ENCODE measurements at regions not wholly inside any gene's neighbourhood (a gene's known extent, or its start where the extent isn't known, plus 50 kb on each side); places are given as distances from the start of the nearest gene placed in this dataset.
"Not testable (repeated sequence)": the region's sequence is repeated elsewhere in the genome, so short reads cannot be mapped to it uniquely, and the experiment has no call there.

DNA sequence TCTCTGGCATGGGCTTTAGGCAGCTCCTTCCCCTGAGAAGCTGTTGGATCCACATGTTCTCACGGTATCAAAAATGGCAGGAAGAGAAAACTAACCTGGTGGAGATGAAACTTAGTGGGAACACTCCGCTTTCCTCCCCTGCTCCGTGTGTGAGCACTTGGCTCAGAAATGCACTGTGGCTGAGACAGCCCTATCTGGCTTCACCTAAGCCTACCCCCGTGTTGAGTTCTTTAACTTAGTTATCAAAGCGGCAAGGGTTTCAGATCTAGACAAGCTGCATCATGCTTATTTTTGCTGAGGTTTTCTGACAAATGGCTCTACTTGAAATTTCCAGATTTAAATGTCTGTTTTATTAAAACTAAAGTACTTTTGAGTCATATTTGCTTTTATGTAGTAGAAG, 221.6 kb upstream of the PLGLB2 start:
- H3K4me2 ChIP-seq (ENCODE audit: insufficient read depth, low read length); H3K27me3 ChIP-seq (ENCODE audit: control insufficient read depth in 2 of 2, insufficient read depth in 2 of 2, low read length in 2 of 2); H3K27ac ChIP-seq (ENCODE audit: insufficient read depth, low read depth, low read length); intact Hi-C loops (cut with micrococcal nuclease); BruUV-seq (replicated peaks); H4K20me1 ChIP-seq (replicated peaks; ENCODE audit: control insufficient read depth, extremely low read depth, insufficient read depth, low read length); H2AFZ ChIP-seq (ENCODE audit: low read depth, low read length); H3K79me2 ChIP-seq (ENCODE audit: control insufficient read depth, insufficient read depth, low read length); DNase-seq (ENCODE audit: low read depth, low spot score); CTCF ChIA-PET; H3K9ac ChIP-seq (replicated peaks; ENCODE audit: extremely low read depth, insufficient read depth, low read length); H3K4me1 ChIP-seq (ENCODE audit: control insufficient read depth, extremely low read depth, insufficient read depth, low read length); H3K36me3 ChIP-seq (ENCODE audit: control insufficient read depth in 2 of 2, extremely low read depth in 1 of 2, insufficient read depth in 2 of 2, low read length in 2 of 2); dilution Hi-C loops (cut with MboI; ENCODE audit: extremely low pct_ligation_motif_present, low sequenced_read_pairs); H3K9me3 ChIP-seq (replicated peaks; ENCODE audit: control insufficient read depth, insufficient read depth, low read length); H3K9me1 ChIP-seq (replicated peaks; ENCODE audit: control insufficient read depth, extremely low read depth, insufficient read depth, low read length); POLR2A ChIA-PET; H3K4me3 ChIP-seq (replicated peaks in 1 of 3; ENCODE audit: insufficient read depth in 1 of 3, low read depth in 1 of 3, low read length in 3 of 3): not testable (repeated sequence)
- peak; percentile 79 for FAIRE-seq

- H3K79me2 ChIP-seq (ENCODE audit: control insufficient read depth, insufficient read depth, low read length); H3K9me1 ChIP-seq (replicated peaks; ENCODE audit: control insufficient read depth, extremely low read depth, insufficient read depth, low read length); CTCF ChIA-PET: not testable (repeated sequence)
Measured at GRCh38 chr2:87531968-87532715, 215.7 kb upstream of the PLGLB2 start.

DNA sequence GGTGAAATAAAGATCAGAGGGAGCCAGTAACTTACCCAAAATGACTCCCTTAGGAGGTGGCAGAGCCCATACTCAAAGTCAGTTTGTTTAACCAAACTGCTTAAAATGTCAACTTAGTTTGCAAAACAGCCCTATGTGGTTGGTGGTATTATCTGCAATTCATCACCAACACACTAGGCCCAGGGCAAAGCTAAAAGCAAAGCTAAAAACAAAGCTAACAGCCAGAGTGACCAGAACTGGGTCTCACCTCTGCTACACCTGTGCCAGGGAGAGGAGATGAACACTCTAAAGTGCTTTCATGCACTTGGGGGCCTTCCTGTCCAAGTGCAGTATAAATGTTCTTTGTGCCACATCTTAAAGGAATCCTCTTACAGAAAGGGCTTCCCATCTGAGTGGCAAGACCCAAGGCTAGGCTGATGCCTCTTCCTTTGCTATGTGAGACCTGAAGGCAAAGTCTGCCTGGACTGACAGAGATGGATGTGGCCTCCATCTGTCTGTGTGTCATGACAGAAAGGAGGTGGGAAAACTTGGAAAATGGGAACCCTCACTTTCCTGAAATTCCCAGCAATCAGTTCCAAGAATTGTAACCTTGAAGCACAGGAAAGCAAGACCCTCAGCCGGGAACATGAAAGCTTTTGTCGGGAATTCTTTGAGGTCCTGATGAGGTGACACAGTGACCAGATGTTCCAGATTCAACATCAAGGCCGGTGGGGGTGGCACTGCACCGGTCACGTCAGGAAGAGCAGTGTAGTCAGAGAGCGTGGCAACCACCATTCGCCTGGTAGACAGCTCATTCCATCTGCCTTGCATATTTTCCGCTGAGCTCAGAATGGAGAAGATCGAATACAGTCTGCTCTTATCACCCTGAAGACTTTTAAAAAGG, 214.3 kb upstream of the PLGLB2 start:
- H3K9me3 ChIP-seq (replicated peaks; ENCODE audit: control insufficient read depth, insufficient read depth, low read length); DNase-seq (ENCODE audit: low read depth, low spot score); H3K79me2 ChIP-seq (ENCODE audit: control insufficient read depth, insufficient read depth, low read length); H3K27ac ChIP-seq (ENCODE audit: insufficient read depth, low read depth, low read length); H3K36me3 ChIP-seq (ENCODE audit: control insufficient read depth in 2 of 2, extremely low read depth in 1 of 2, insufficient read depth in 2 of 2, low read length in 2 of 2); BruUV-seq (replicated peaks); H3K9ac ChIP-seq (replicated peaks; ENCODE audit: extremely low read depth, insufficient read depth, low read length); H3K4me2 ChIP-seq (ENCODE audit: insufficient read depth, low read length); intact Hi-C loops (cut with micrococcal nuclease); POLR2A ChIA-PET; H3K27me3 ChIP-seq (ENCODE audit: control insufficient read depth in 2 of 2, insufficient read depth in 2 of 2, low read length in 2 of 2); H3K4me3 ChIP-seq (replicated peaks in 1 of 3; ENCODE audit: insufficient read depth in 1 of 3, low read depth in 1 of 3, low read length in 3 of 3); H3K4me1 ChIP-seq (ENCODE audit: control insufficient read depth, extremely low read depth, insufficient read depth, low read length); H2AFZ ChIP-seq (ENCODE audit: low read depth, low read length); H3K9me1 ChIP-seq (replicated peaks; ENCODE audit: control insufficient read depth, extremely low read depth, insufficient read depth, low read length); dilution Hi-C loops (cut with MboI; ENCODE audit: extremely low pct_ligation_motif_present, low sequenced_read_pairs); H4K20me1 ChIP-seq (replicated peaks; ENCODE audit: control insufficient read depth, extremely low read depth, insufficient read depth, low read length); CTCF ChIA-PET: not testable (repeated sequence)
- FAIRE-seq = peak; percentile 55

More at GRCh38 chr2:87531968-87532715, 215.7 kb upstream of the PLGLB2 start:
- H3K9ac ChIP-seq (replicated peaks; ENCODE audit: extremely low read depth, insufficient read depth, low read length); H4K20me1 ChIP-seq (replicated peaks; ENCODE audit: control insufficient read depth, extremely low read depth, insufficient read depth, low read length); H3K4me2 ChIP-seq (ENCODE audit: insufficient read depth, low read length); POLR2A ChIA-PET; H3K4me1 ChIP-seq (ENCODE audit: control insufficient read depth, extremely low read depth, insufficient read depth, low read length); H3K27me3 ChIP-seq (ENCODE audit: control insufficient read depth in 2 of 2, insufficient read depth in 2 of 2, low read length in 2 of 2); DNase-seq (ENCODE audit: low read depth, low spot score); intact Hi-C loops (cut with micrococcal nuclease); dilution Hi-C loops (cut with MboI; ENCODE audit: extremely low pct_ligation_motif_present, low sequenced_read_pairs); FAIRE-seq; BruUV-seq (replicated peaks); H2AFZ ChIP-seq (ENCODE audit: low read depth, low read length); H3K4me3 ChIP-seq (replicated peaks in 1 of 3; ENCODE audit: insufficient read depth in 1 of 3, low read depth in 1 of 3, low read length in 3 of 3); H3K27ac ChIP-seq (ENCODE audit: insufficient read depth, low read depth, low read length); H3K9me3 ChIP-seq (replicated peaks; ENCODE audit: control insufficient read depth, insufficient read depth, low read length); H3K36me3 ChIP-seq (ENCODE audit: control insufficient read depth in 2 of 2, extremely low read depth in 1 of 2, insufficient read depth in 2 of 2, low read length in 2 of 2): not testable (repeated sequence)

DNA sequence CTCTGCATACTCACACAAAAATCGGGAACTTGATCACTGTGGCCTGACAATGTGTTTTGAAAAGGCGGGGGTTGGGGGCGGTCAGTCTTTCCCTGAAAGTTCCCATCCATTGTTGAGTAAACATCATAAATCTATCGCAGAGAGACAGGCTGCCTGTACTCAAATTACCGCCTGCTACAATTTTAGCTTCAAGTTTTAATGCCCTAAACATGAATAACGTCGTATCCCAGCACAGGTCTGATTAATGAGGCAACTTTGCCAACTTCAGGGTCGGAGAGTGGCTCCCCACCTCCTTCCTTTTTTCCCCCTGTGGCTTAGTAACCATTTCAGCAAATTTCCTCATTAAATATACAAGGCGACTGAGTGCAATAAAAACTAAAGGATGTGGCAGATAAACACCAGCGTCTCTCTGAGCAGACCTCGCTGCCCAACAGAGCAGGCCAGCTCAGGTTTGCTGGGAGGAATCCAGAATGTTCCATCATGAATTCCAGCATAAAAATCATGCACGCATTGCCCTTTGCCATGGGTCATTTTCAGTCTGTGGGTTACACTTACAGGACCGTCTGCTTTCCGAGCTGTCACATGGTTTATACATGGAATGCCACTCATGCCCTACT, 213.5 kb upstream of the PLGLB2 start:
- H3K4me2 ChIP-seq (ENCODE audit: insufficient read depth, low read length); H3K9ac ChIP-seq (replicated peaks; ENCODE audit: extremely low read depth, insufficient read depth, low read length); H3K36me3 ChIP-seq (ENCODE audit: control insufficient read depth in 2 of 2, extremely low read depth in 1 of 2, insufficient read depth in 2 of 2, low read length in 2 of 2); H3K27ac ChIP-seq (ENCODE audit: insufficient read depth, low read depth, low read length); H3K4me1 ChIP-seq (ENCODE audit: control insufficient read depth, extremely low read depth, insufficient read depth, low read length); CTCF ChIA-PET; H3K9me3 ChIP-seq (replicated peaks; ENCODE audit: control insufficient read depth, insufficient read depth, low read length); H2AFZ ChIP-seq (ENCODE audit: low read depth, low read length); H3K79me2 ChIP-seq (ENCODE audit: control insufficient read depth, insufficient read depth, low read length); DNase-seq (ENCODE audit: low read depth, low spot score); dilution Hi-C loops (cut with MboI; ENCODE audit: extremely low pct_ligation_motif_present, low sequenced_read_pairs); H3K27me3 ChIP-seq (ENCODE audit: control insufficient read depth in 2 of 2, insufficient read depth in 2 of 2, low read length in 2 of 2); H3K9me1 ChIP-seq (replicated peaks; ENCODE audit: control insufficient read depth, extremely low read depth, insufficient read depth, low read length); POLR2A ChIA-PET; BruUV-seq (replicated peaks); intact Hi-C loops (cut with micrococcal nuclease); H3K4me3 ChIP-seq (replicated peaks in 1 of 3; ENCODE audit: insufficient read depth in 1 of 3, low read depth in 1 of 3, low read length in 3 of 3); H4K20me1 ChIP-seq (replicated peaks; ENCODE audit: control insufficient read depth, extremely low read depth, insufficient read depth, low read length): not testable (repeated sequence)
- peak; percentile 83 for FAIRE-seq
